Coronary artery (tissue), 2 donors: ENCODE measurements at regions not wholly inside any gene's neighbourhood (a gene's known extent, or its start where the extent isn't known, plus 50 kb on each side); places are given as distances from the start of the nearest gene placed in this dataset.

ENCODE experiments used
- DNase-seq: peaks from one replicate; pipeline ENCODE4 v3.0.0-alpha.2; 2017; ENCODE audit warnings: low spot score
- H3K27ac ChIP-seq, 2 donors: fragments of 200-600 bp; sonication (generic); one replicate each; pipeline ENCODE4 v1.5.1; 2016 to 2019
- H3K4me3 ChIP-seq: fragments of 200-600 bp; sonication (generic); 2 replicates; pipeline ENCODE4 v1.5.1; 2016; ENCODE audit warnings: mild to moderate bottlenecking, moderate library complexity
- CTCF ChIP-seq: fragments of 200-600 bp; sonication (generic); IDR thresholded peaks from one replicate; pipeline ENCODE4 v1.5.1; 2019; ENCODE audit warnings: antibody characterized with exemption

GRCh38 chr14:100673807-100674154 lies 52.9 kb upstream of the DLK1 start:
- H3K27ac ChIP-seq: no peak overlapping the region
- H3K4me3 ChIP-seq: no peak overlapping the region
- no peak for TF ChIP-seq CTCF
- DNase-seq: no peak

- Histone ChIP-seq H3K4me3 (no peak overlapping the region), H3K27ac (no peak overlapping the region)
- no peak for TF ChIP-seq CTCF
- DNase-seq: no peak
Observed at GRCh38 chr14:100674428-100674827, 52.3 kb upstream of the DLK1 start.

GRCh38 chr14:100674897-100675619 lies 51.6 kb upstream of the DLK1 start:
- no peak overlapping the region for H3K4me3 ChIP-seq
- H3K27ac ChIP-seq: no peak overlapping the region
- no peak for DNase-seq
- TF ChIP-seq CTCF: no peak

GRCh38 chr14:100675699-100676684 lies 50.7 kb upstream of the DLK1 start:
- H3K27ac ChIP-seq: no peak overlapping the region
- H3K4me3 ChIP-seq: no peak overlapping the region
- DNase-seq: no peak
- no peak for TF ChIP-seq CTCF
